IPS-NIHi11 (cell line): ENCODE measurements at regions not wholly inside any gene's neighbourhood (a gene's known extent, or its start where the extent isn't known, plus 50 kb on each side); places are given as distances from the start of the nearest gene placed in this dataset.

Experiments
- DNase-seq: peaks from one replicate; pipeline ENCODE4 v3.0.0; 2012; ENCODE audit warnings: mixed read lengths, low spot score

GRCh38 chr5:6872441-6873160, 159.4 kb downstream of the TENT4A start:
- no peak for DNase-seq

GRCh38 chr5:6873359-6873758, 160.1 kb downstream of the TENT4A start:
- no peak for DNase-seq

- DNase-seq: no peak
These were observed 162.1 kb downstream of the TENT4A start for GRCh38 chr5:6875376-6875775.

- DNase-seq: no peak
These were observed 165.0 kb downstream of the TENT4A start for GRCh38 chr5:6877986-6878828.

GRCh38 chr5:6885581-6885980, 172.3 kb downstream of the TENT4A start:
- no peak for DNase-seq

GRCh38 chr5:6886866-6887265, 173.6 kb downstream of the TENT4A start:
- no peak for DNase-seq

- DNase-seq: no peak
These were observed 175.8 kb downstream of the TENT4A start for GRCh38 chr5:6889030-6889429.

GRCh38 chr5:6899221-6899620, 186.0 kb downstream of the TENT4A start:
- no peak for DNase-seq

- no peak for DNase-seq
These were observed 187.3 kb downstream of the TENT4A start for GRCh38 chr5:6900247-6901227.

- DNase-seq: no peak
These were observed 188.9 kb downstream of the TENT4A start for GRCh38 chr5:6902094-6902493.

GRCh38 chr5:6902597-6902996, 189.4 kb downstream of the TENT4A start:
- DNase-seq: no peak

- DNase-seq: no peak
These were observed 190.7 kb downstream of the TENT4A start for GRCh38 chr5:6903934-6904333.

GRCh38 chr5:6904860-6905259, 191.6 kb downstream of the TENT4A start:
- DNase-seq: no peak

GRCh38 chr5:6905423-6905822, 192.2 kb downstream of the TENT4A start:
- DNase-seq: no peak

GRCh38 chr5:6905883-6906282, 192.7 kb downstream of the TENT4A start:
- DNase-seq: no peak

- no peak for DNase-seq
These were observed 194.2 kb downstream of the TENT4A start for GRCh38 chr5:6907320-6907918.

GRCh38 chr5:6909901-6910300, 196.7 kb downstream of the TENT4A start:
- no peak for DNase-seq

GRCh38 chr5:6910950-6911349, 197.7 kb downstream of the TENT4A start:
- no peak for DNase-seq

- no peak for DNase-seq
These were observed 201.1 kb downstream of the TENT4A start for GRCh38 chr5:6914347-6914746.

- DNase-seq: no peak
These were observed 202.3 kb downstream of the TENT4A start for GRCh38 chr5:6915574-6915973.

GRCh38 chr5:6918255-6918654, 205.0 kb downstream of the TENT4A start:
- no peak for DNase-seq
